NCI-H1417 (cell line): ENCODE measurements at regions not wholly inside any gene's neighbourhood (a gene's known extent, or its start where the extent isn't known, plus 50 kb on each side); places are given as distances from the start of the nearest gene placed in this dataset.

Source experiments
- DNase-seq, 3 experiments: peaks; one replicate each; lab custom pipeline; 2025; lab: John Stamatoyannopoulos, UW

DNA sequence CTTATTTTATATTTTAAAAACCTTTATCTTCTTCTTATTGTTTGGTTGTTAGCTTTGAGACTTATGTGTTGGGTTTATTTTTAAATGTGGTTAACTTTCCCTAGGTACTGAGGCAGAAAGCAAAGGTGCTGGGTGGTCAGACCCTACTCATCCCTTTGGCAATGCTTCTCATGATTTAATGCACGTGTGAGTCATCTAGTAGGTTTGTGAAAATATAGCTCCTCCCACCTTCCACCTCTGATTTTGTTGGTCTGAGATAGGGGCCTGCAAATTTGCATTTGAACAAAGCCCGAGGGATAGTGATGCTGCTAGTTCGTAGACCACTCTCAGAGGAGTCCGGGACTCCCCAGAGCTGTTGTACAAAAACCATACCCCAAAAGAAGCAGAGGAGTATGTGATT lies 771.3 kb upstream of the ARGLU1 start:
- DNase-seq: no peak

DNA sequence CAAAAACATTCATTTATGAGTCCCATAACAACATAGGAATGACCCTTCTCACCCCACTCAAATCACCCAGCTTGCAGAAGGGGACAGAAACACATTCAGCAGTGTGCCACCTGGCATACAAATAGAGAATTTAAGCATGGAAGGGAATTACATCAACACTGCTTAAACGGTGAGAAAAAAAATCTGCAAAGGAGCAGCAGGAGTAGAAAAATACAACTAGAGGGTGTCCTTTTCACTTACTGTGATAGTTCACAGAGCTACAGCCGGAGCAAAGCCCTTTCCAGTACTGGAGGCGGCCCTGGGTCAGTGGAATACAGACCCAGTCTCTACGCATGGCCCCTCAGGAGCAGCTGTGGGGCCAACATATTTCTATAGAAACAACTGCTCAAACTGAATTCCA lies 764.3 kb upstream of the ARGLU1 start:
- DNase-seq: peak in 1 of 3 experiments; percentile 50

DNA sequence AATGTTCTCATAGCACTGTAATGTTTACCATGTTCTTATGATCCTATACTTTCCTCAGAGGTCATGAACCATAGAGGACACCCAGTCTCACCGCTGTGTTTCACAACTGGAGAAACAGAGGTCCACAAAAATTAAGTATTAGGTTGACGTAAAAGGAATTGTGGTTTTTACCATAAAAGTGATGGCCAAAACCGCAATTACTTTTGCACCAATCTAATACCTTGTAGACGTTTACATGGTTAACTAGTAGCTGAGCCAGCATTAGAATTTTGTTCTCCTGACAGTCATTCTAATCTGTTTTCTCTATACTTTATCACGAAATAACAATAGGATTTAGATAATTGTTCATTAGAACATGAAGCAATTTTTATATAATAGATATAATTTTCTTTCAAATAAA lies 763.4 kb upstream of the ARGLU1 start:
- no peak for DNase-seq

DNA sequence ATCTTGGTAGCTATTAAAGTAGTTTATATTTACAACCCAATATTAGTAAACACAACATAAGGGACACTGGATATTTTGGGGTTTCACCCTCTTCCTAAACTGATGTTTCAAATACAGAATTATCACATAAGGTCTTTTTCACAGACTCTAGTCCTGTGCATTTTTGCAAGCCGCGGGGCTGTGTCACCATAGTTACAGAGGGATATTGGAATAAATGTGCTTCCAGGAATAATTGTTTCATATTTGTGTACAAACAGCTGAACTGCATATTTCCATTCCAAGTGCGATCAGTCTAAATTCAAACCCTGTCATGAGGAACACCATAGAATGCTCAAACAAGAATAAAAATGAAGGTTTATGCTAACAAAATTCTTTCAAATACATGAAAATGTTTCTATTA lies 762.5 kb upstream of the ARGLU1 start:
- peak in 1 of 3 experiments; percentile 58 for DNase-seq

DNA sequence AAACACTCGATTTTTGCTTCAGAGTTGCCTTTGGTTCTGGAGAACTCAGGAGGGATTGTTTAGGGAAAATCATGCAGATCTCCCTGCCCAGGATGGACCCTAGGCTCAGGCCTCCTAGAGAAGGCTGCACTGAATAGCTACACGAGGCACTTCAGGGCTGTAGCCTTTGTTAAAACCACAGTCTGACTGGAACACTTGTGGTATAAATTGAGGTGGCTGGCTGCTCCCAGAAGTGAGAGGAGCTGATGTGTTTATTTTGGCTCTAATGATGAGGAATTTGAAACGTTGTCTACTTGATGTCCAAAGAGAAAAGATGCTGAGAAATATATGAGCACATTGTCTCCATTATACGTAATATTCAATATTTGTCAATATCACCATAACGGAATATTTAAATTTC lies 762.1 kb upstream of the ARGLU1 start:
- DNase-seq: peak; percentile 45 to 82 (median 67)

DNA sequence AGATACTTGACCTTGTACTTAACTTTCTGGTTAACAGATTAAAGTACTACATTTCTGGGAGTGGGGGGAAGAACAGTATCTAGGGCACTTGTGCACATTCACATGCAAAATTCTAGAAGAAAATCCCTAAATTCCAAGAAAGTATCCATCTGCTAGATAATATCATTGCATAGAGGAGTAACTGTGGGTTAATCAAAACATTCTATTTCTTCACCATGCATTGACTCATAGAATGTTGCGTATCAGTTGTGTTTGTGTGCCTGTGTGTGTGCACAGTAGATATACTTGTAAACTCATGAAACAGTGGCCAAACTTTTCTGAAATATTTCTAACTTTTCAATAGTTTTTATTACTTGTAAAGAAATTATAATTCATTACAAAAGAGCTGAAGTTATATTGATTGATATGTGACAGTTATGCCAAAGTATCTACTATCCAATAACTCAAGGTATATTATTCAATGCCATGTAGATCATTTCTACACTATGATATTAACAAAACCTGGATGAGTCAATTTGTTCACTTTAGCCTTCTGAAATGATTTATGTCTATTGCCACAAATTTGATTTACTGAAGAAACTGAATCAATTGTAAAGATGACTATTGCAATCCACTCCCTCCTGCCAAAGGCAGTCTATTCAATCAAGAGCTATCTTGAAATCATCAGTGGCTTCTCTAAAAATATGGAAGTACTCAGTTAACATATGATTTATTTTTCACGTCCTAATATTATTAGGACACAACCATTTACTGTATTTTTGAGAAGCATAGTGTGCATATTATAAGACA lies 756.7 kb upstream of the ARGLU1 start:
- DNase-seq: no peak

DNA sequence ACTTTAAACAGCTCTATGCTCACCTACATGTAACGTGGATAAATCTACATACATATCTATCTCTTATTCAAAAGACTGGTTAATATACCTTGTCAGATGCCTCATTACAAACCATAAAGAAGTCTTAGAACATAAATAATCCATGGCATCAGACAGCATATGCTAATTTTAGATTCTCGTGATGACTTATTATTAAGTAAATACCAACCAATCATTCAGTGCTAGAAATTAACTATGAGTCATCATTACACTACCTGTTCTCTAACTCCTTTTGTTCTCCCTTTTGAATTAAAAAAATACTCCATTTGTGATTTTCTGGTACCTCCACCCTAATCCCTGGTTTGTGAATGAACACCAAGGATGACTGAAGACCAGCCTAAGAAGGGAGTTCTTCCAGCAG lies 754.3 kb upstream of the ARGLU1 start:
- peak in 1 of 3 experiments; percentile 55 for DNase-seq

DNA sequence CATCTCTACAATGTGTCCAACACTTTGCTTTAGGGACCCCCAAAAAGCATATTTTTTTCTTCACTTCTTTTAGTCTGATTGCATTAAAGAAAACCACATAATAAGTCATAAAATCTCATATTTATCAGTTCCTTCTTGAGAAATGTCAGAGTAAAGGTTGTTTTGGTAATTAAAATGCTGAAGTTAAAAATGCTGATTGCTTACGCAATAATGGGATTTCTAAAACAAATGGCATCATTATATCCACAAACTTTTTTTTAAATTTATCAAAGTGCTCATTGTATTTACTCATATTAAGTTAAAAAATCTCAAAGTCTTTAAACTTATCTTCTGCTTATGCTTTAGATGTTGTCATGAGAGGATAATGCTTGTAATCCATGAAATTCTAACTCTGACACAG lies 737.2 kb upstream of the ARGLU1 start:
- no peak for DNase-seq

DNA sequence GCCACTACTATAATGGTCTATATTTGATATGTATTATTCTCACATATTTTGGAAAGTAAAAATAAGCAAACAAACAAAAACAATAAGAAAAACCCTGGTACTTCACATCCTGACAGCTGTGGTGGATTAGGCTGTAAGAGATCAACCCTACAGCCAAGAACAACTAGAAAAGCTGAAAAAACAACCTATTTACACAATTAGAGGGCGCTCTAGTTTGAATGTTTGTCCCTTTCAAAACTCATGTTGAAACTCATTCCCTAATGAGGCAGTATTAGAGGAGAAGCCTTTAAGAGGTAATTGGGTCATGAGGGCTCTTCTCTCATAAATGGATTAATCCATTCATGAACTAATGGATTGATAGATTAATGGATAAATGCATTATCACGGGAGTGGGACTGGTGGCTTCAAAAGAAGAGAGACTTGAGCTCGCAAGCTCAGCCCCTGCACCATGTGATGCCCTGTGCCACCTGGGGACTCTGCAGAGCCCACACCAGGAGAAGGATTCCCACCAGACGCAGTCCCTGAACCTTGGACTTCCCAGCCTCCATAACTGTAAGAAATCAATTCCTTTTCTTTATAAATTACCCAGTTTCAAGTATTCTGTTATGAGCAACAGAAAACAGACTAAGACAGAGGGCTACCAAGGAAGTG lies 733.9 kb upstream of the ARGLU1 start:
- peak in 1 of 3 experiments; percentile 16 for DNase-seq

DNA sequence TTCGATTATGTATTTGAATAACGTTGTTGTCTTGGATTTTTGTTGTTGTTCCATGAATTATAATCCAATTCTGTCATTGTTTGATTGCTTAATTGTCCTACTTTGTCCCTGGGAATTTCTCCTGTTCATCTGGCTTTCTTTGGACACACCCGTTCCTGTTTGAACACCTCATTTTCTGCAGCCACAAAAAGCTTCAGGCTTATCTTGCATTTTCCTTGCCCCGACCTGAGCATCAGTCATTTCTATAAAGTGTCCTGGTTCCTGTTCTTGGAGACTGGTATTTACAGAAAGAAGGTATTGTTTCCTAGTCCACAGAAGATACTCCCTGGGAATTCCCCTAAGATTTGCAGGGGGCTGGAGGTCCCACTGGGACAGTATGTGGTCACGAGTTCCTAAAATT lies 731.8 kb upstream of the ARGLU1 start:
- DNase-seq: no peak

DNA sequence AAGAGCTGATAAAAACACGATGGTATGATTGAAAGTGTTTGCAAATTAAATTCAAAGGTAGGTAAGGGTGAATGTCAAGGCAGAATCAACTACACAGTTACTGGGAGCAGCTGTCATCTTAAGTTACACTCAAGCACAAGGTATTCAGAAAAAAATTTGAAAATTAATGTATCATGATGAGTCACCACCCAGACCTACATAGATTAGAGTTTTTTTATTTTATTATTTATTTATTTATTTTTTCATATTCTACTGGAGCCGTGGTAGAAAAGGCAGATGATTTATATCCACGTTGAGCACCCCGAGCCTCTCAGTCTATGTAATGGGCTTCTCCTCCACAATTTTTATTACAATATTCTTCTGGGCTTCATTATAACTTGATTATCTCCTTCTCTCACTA lies 728.9 kb upstream of the ARGLU1 start:
- DNase-seq: peak in 1 of 3 experiments; percentile 27

DNA sequence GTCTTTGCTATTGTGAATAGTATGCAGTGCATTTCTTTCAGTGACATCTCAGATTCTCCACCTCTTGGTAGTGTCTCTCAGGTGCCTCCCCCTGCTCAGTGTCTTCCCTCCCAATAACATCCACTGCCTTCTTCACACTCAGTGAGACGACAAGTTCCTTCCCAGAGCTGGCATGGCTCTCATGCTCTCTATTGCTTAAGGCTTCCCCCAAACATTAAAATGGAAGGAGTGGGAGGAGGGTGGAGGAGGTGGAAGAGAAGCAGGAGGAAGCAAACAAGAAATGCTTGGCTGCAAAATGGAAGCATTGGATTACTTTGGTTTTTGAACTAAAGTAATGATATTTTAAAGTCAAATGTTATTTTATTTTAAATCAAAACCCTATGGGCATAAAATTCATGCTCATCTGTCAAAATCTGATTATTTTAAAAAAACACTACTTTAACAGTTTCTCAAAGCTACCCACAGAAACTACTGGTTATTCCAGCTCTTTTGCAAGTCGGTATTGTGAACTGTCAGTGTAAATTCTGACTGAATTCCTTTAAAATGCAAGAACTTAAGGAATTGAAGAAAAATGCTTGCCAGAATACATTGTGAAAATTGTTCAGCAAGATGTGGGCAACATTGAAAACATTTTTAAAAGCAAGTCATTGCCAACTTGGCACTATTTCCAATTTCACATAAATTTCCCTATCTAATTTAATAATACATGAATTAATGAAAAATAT lies 727.6 kb upstream of the ARGLU1 start:
- DNase-seq: no peak

DNA sequence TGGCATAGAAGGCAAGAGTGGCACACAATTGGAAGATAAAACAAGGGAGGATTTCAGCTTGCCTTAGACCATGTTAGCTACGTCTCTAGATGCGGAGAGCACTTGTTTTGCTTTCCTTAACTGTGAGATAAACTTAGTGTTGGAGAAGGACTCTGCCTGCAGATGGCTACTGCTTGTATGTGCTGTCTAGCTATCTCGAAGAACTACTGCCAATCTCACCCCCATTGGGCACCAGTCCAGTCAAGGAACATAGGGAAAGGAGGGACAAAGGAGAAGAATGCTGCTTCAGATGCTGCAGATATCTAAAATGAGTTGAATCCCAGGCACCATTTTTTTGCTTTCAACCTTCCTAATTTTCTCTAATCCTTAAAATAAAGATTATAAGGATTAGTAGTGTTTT lies 726.0 kb upstream of the ARGLU1 start:
- DNase-seq: no peak

DNA sequence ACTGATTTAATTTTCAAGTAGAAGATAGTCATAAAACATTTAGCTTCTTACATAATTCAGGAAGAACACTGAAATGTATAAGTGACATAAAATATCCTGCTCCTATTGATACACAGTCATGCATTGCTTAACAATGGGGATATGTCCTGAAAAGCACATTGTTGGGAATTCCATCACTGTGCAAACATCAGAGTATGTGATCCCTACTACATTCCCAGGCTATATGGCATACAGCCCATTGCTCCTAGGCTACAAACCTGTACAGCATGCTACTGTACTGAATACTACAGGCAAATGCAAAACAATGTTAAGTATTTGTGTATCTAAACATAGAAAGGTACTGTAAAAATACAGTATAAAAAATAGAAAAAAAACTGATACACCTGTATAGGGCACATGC lies 723.9 kb upstream of the ARGLU1 start:
- DNase-seq: no peak

DNA sequence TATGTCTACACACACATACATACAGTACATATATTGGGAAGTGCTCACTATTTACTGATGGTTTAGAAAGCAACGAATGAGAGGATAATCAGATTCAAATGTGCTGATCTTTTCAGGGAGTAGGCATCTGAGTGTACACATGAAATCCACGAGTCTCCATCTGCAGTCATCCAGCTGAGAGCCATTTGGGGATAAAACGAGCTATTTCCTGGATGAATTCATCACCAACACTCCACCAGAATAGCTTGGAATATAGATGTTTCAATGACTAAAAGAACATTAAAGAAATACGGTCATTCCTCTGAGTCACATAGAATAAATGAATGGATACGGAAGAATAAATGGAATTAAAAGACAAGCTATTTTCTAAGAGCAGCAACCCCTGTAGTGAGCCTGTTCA lies 721.6 kb upstream of the ARGLU1 start:
- no peak for DNase-seq

DNA sequence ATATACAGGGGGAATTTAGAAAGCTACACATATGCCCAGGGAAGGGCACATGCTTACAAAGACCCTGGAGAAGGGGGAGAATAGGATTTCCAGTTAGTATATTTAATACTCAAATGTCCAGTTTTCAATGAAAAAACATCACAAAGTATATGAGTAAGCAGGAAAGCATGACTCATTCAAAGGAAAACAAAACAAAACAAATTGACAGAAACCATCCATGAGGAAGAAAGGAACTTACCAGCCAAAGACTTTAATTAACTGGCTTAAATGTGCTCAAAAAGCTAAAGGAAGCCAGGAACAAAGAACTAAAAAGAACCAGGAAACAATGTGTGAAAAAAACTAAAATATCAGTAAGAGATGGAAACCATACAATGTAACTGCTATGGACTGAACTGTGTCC lies 716.2 kb upstream of the ARGLU1 start:
- DNase-seq: no peak

DNA sequence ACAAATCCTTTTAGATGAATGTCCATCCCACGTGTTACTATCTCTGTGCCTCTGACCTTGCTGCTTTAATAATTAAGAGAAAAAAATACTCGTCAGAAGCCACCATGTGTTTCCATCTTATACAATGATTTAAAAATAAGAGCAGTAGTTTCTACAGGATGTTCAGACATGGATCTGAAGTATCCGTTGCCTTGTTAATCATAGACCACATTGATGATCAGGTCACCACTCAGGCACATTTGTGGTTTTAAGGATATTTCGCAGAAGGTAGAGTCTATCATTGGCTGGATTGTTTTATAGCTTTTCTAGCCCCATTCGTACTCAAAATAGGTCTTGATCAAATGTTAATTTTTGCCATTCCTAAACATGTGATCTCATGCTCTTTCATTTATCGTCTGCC lies 710.0 kb upstream of the ARGLU1 start:
- DNase-seq: no peak

DNA sequence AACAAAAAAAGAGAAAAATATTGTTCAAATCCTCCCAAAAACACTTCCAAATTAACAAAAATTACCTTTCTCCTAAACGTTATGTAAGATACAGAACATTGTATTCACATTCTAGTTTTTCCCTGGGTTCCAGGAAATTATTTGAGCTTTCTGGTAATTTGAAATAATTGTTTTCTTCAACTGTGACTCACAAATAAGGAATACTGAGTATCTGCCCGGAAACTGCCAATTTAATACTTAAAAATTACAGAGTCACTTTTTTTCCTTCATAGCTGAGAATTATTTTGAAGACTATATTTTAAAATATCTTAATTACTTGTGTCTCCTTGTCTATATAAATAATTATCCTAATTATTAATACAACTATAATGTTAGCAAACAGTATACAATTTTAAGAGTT lies 709.0 kb upstream of the ARGLU1 start:
- DNase-seq: no peak

DNA sequence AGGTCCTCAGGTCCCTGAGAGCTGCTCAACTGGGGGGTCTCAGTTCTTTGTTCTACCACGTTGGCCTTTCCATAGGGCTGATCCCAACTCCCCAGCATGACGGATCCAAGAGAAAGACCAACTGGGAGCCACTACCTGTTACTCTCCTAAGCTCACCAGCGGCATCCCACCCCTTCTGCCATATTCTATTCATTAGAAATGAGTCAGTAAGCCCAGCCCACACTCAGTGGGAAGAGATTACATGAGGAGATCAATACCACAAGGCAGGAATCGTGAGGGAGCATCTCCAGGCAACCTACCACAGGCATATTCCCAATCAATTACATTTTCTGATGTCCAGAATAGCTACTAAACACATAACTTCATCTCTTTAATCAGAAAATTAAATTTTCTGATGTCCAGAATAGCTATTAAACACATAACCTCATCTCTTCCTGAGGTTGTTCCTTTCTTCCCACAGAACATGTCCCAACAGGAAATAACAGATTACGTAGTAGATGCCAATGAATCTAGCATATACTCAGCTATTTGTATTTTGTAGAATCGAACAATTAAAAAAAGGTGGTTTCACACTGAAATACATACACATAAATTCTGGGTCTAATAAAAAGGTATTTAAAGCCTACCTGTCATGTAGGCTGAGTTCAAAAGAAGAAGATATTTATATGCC lies 708.1 kb upstream of the ARGLU1 start:
- DNase-seq: no peak

DNA sequence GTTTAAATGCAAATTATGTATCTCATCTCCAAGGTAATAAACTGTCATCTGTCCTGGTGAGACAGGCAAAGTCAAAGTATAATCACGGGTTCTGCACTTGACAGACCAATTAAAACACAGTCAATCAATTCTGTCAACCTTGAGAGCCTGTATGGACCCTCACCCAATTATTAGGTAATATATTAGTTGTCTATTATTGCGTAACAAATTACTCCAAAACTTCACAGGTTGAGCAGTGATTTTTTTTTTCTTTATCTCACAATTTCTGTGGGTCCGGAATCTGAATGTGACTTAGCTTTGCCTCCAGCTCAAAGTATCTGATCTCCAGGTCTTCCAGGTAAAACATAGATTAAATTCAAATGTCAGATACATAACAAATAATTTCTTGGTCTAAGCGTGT lies 707.4 kb upstream of the ARGLU1 start:
- DNase-seq: peak in 2 of 3 experiments; percentile 26 to 73

DNA sequence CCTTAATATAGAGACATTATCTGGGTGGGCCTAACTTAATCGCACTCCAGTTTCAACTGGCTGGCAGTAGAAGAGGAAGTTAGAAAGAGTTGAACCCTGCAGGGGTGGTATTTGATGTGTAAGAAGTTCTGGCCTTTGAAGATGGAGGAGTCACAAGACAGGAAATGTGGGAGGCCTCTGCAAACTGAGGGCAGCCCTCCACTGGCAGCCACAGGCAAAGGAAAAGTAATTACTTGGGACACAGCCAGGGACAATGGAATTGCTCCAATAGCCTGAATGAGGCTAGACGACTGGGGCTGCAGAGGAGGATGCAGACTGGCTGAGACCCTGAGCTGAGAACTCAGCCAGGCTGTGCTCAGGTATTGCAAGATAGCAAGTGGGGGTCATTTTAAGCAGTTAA lies 703.3 kb upstream of the ARGLU1 start:
- peak in 1 of 3 experiments; percentile 20 for DNase-seq

DNA sequence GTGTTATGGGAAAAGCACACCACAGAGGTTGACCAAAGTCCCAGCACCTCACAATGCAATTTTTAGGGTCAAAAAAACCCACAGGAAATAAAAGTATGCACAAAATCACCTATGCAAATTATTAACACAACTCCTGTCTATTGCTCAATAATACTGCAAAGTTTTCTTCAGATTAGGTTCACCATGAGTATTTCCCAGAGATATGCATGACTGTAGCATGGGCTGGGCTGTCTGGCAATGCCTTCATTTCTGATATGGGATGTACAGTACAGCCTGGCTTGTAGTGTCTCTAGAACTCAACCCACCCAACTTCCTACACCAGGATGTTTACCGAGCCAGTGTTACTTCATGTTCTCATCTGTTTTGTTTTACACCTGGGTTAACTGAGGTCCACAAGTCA lies 698.7 kb upstream of the ARGLU1 start:
- DNase-seq: no peak
